GM12874 (cell line): ENCODE measurements at regions not wholly inside any gene's neighbourhood (a gene's known extent, or its start where the extent isn't known, plus 50 kb on each side); places are given as distances from the start of the nearest gene placed in this dataset.

Experiments used
- CTCF ChIP-seq: IDR thresholded peaks from 2 replicates; pipeline ENCODE4 v1.5.1; 2011; ENCODE audit warnings: low read depth, mild to moderate bottlenecking, control low read depth, low read length, moderate library complexity; ENCODE audit not compliant: insufficient read depth

- no peak for TF ChIP-seq CTCF
Observed at GRCh38 chr18:78527984-78528383, 451.6 kb upstream of the SALL3 start.

- TF ChIP-seq CTCF = no peak
Observed at GRCh38 chr18:78528411-78529258, 451.0 kb upstream of the SALL3 start.

- TF ChIP-seq CTCF = no peak
Observed at GRCh38 chr18:78531637-78532036, 448.0 kb upstream of the SALL3 start.

- TF ChIP-seq CTCF = no peak
Observed at GRCh38 chr18:78538669-78539440, 440.8 kb upstream of the SALL3 start.

- no peak for TF ChIP-seq CTCF
Observed at GRCh38 chr18:78540636-78541529, 438.7 kb upstream of the SALL3 start.

GRCh38 chr18:78542204-78542603 is 437.4 kb upstream of the SALL3 start:
- no peak for TF ChIP-seq CTCF

GRCh38 chr18:78543201-78543725 is 436.4 kb upstream of the SALL3 start:
- TF ChIP-seq CTCF = no peak
